H1 (cell line): ENCODE measurements at regions not wholly inside any gene's neighbourhood (a gene's known extent, or its start where the extent isn't known, plus 50 kb on each side); places are given as distances from the start of the nearest gene placed in this dataset.

Experiments
- CHD2 ChIP-seq: IDR thresholded peaks from 2 replicates; pipeline ENCODE4 v1.6.1; 2012; ENCODE audit warnings: low read length, improper control_type of control experiment
- EGR1 ChIP-seq: IDR thresholded peaks from 2 replicates; pipeline ENCODE4 v1.6.1; 2011; ENCODE audit warnings: low read depth, low read length, borderline replicate concordance
- EP300 ChIP-seq, 2 experiments: IDR thresholded peaks; 1 replicate in 1 of 2; 2 replicates in 1 of 2; pipeline ENCODE4 v1.6.1; 2011 to 2012; ENCODE audit warnings: low read depth in 2 of 2, low read length in 2 of 2, mild to moderate bottlenecking in 2 of 2, borderline replicate concordance in 1 of 2, inconsistent platforms in 1 of 2, moderate library complexity in 1 of 2
- EZH2 ChIP-seq: fragments of 200-600 bp; sonication (generic); IDR thresholded peaks from 2 replicates; pipeline ENCODE4 v1.7.1; 2012; ENCODE audit warnings: low read depth, mild to moderate bottlenecking, moderate library complexity, low read length, inconsistent platforms; ENCODE audit not compliant: severe bottlenecking
- KDM5A ChIP-seq: fragments of 200-600 bp; IDR thresholded peaks from 2 replicates; pipeline ENCODE4 v1.7.1; 2012; ENCODE audit warnings: mild to moderate bottlenecking, low read length, inconsistent platforms, mixed read lengths
- NRF1 ChIP-seq: IDR thresholded peaks from 2 replicates; pipeline ENCODE4 v1.6.1; 2011; ENCODE audit warnings: mild to moderate bottlenecking, low read depth, low read length, improper control_type of control experiment
- RFX5 ChIP-seq: IDR thresholded peaks from 2 replicates; pipeline ENCODE4 v1.6.1; 2011; ENCODE audit warnings: low read depth, low read length, improper control_type of control experiment, borderline replicate concordance
- SIRT6 ChIP-seq: IDR thresholded peaks from one replicate; pipeline ENCODE4 v1.7.1; 2012; ENCODE audit warnings: low read length, inconsistent platforms
- TF ChIP-seq, protein P1 (sequence below), 3 experiments: IDR thresholded peaks; 1 replicate in 2 of 3; 2 replicates in 1 of 3; pipeline versions ENCODE4 v1.5.1 to v1.6.1; 2011; ENCODE audit warnings: low read length in 3 of 3, mild to moderate bottlenecking in 3 of 3, inconsistent platforms in 2 of 3, low read depth in 1 of 3, moderate library complexity in 1 of 3; ENCODE audit not compliant: insufficient read depth in 1 of 3; ENCODE audit errors: control extremely low read depth in 1 of 3

DNA sequence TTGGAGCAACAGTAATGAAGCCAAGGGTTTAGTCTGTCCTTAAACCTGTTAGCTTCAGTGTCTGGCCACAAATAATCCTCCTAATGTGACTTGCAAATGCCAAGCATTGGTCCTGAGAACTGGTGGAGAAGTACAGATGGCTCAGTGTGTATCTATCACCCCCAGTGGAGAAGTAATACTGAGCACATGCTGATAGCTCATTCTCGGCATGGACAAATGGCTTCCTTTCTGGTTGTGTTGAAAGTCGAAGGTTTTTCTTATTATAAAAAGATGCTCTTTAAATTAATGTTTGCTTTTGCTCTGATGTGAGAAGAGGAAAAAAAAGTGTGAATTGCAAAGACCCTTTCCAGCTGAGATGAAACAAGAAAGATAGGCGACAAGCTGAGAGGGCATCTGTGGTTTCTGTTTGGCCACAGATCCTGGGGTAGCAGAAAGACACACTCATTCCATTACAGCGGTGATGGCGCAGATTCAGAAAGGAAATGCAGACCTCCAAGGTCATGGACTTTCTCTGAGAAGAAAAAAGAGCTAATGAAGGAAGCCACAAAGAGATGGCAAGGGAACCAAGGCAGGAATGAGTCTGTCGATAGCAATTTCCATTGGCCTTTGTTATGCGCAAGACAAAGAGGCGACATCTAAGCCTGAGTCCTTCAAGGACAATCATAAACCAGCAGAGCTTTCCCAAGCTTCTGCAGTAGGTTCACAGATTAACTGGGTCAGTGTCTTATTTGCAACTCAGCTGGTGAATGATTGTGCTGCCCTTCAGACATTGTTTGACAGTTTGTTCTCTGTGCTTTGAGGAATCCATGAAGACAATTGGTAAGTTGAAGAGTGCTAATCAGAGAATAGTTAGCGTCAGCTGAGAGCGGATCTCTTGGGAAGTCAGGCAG is 155.5 kb upstream of the RGS6 start:
- TF ChIP-seq, protein P1, sequence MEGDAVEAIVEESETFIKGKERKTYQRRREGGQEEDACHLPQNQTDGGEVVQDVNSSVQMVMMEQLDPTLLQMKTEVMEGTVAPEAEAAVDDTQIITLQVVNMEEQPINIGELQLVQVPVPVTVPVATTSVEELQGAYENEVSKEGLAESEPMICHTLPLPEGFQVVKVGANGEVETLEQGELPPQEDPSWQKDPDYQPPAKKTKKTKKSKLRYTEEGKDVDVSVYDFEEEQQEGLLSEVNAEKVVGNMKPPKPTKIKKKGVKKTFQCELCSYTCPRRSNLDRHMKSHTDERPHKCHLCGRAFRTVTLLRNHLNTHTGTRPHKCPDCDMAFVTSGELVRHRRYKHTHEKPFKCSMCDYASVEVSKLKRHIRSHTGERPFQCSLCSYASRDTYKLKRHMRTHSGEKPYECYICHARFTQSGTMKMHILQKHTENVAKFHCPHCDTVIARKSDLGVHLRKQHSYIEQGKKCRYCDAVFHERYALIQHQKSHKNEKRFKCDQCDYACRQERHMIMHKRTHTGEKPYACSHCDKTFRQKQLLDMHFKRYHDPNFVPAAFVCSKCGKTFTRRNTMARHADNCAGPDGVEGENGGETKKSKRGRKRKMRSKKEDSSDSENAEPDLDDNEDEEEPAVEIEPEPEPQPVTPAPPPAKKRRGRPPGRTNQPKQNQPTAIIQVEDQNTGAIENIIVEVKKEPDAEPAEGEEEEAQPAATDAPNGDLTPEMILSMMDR (IDR thresholded peaks at IDR 0.05; ENCODE audit: control extremely low read depth in 1 of 3, insufficient read depth in 1 of 3, low read depth in 1 of 3, low read length in 3 of 3), result no peak
- TF ChIP-seq RFX5, result no peak
- no peak for TF ChIP-seq EZH2
- TF ChIP-seq EP300 (IDR thresholded peaks at IDR 0.05; ENCODE audit: borderline replicate concordance in 1 of 2, low read depth in 2 of 2, low read length in 2 of 2), result no peak
- TF ChIP-seq KDM5A, result no peak
- TF ChIP-seq SIRT6, result no peak
- TF ChIP-seq EGR1, result no peak
- TF ChIP-seq CHD2, result no peak
- no peak for TF ChIP-seq NRF1
